H9 (cell line): ENCODE measurements at regions not wholly inside any gene's neighbourhood (a gene's known extent, or its start where the extent isn't known, plus 50 kb on each side); places are given as distances from the start of the nearest gene placed in this dataset.
A peak's percentile ranks its signal among the peaks of the same experiment; 100 is the strongest.

ENCODE experiments used
- DNase-seq: peaks from one replicate; pipeline ENCODE4 v3.0.0-alpha.2; 2017
- H2AFZ ChIP-seq: one replicate; pipeline ENCODE4 v1.6.1; 2013; ENCODE audit warnings: mild to moderate bottlenecking, low read length, control low read depth, moderate library complexity
- H2AK5ac ChIP-seq: 2 replicates; pipeline ENCODE4 v1.6.1; 2013; ENCODE audit warnings: low read length, control low read depth, mixed read lengths; ENCODE audit not compliant: insufficient read length
- H2BK120ac ChIP-seq: one replicate; pipeline ENCODE4 v1.6.1; 2013; ENCODE audit warnings: low read depth, mild to moderate bottlenecking, low read length, control low read depth, inconsistent platforms; ENCODE audit not compliant: poor library complexity, severe bottlenecking
- H2BK12ac ChIP-seq: 2 replicates; pipeline ENCODE4 v1.6.1; 2013; ENCODE audit warnings: low read length, control low read depth, mixed read lengths, low read depth; ENCODE audit not compliant: insufficient read length
- H2BK15ac ChIP-seq: 2 replicates; pipeline ENCODE4 v1.6.1; 2013; ENCODE audit warnings: low read depth, low read length, control low read depth
- H2BK20ac ChIP-seq: one replicate; pipeline ENCODE4 v1.6.1; 2013; ENCODE audit warnings: low read depth, mild to moderate bottlenecking, low read length, control low read depth, inconsistent platforms; ENCODE audit not compliant: poor library complexity, severe bottlenecking
- H2BK5ac ChIP-seq: 2 replicates; pipeline ENCODE4 v1.6.1; 2013; ENCODE audit warnings: low read length, control low read depth, mixed read lengths; ENCODE audit not compliant: insufficient read length
- H3K14ac ChIP-seq: 2 replicates; pipeline ENCODE4 v1.6.1; 2013; ENCODE audit warnings: low read length, control low read depth; ENCODE audit not compliant: insufficient read depth
- H3K18ac ChIP-seq: 2 replicates; pipeline ENCODE4 v1.6.1; 2013; ENCODE audit warnings: low read depth, mild to moderate bottlenecking, mixed read lengths, low read length, control low read depth; ENCODE audit not compliant: insufficient read length
- H3K23ac ChIP-seq: 2 replicates; pipeline ENCODE4 v1.6.1; 2013; ENCODE audit warnings: low read length, control low read depth, mixed read lengths, low read depth; ENCODE audit not compliant: insufficient read length
- H3K23me2 ChIP-seq: 2 replicates; pipeline ENCODE4 v1.6.1; 2013; ENCODE audit warnings: low read depth, mild to moderate bottlenecking, mixed read lengths, low read length, control low read depth; ENCODE audit not compliant: insufficient read length, poor library complexity, severe bottlenecking
- H3K27ac ChIP-seq: 2 replicates; pipeline ENCODE4 v1.5.1; 2013; ENCODE audit warnings: low read length, control low read depth, mixed read lengths, low read depth; ENCODE audit not compliant: insufficient read length
- H3K27me3 ChIP-seq: 2 replicates; pipeline ENCODE4 v1.6.1; 2013; ENCODE audit warnings: low read length, control low read depth, inconsistent platforms; ENCODE audit not compliant: insufficient read depth
- H3K4ac ChIP-seq: 2 replicates; pipeline ENCODE4 v1.6.1; 2013; ENCODE audit warnings: low read depth, mild to moderate bottlenecking, control low read depth, inconsistent platforms, low read length, moderate library complexity
- H3K4me1 ChIP-seq: 2 replicates; pipeline ENCODE4 v1.6.1; 2013; ENCODE audit warnings: low read length, control low read depth, inconsistent platforms; ENCODE audit not compliant: insufficient read depth
- H3K4me2 ChIP-seq: 2 replicates; pipeline ENCODE4 v1.6.1; 2013; ENCODE audit warnings: low read length, control low read depth, mixed read lengths; ENCODE audit not compliant: insufficient read length, insufficient read depth
- H3K56ac ChIP-seq: 2 replicates; pipeline ENCODE4 v1.6.1; 2013; ENCODE audit warnings: low read depth, mild to moderate bottlenecking, mixed read lengths, low read length, control low read depth; ENCODE audit not compliant: insufficient read length
- H3K79me1 ChIP-seq: 2 replicates; pipeline ENCODE4 v1.6.1; 2013; ENCODE audit warnings: low read depth, mild to moderate bottlenecking, moderate library complexity, low read length, control low read depth, inconsistent platforms; ENCODE audit not compliant: insufficient read depth, poor library complexity, severe bottlenecking
- H3K79me2 ChIP-seq: 2 replicates; pipeline ENCODE4 v1.6.1; 2013; ENCODE audit warnings: low read length, control low read depth, inconsistent platforms; ENCODE audit not compliant: insufficient read depth
- H3K9ac ChIP-seq: 2 replicates; pipeline ENCODE4 v1.6.1; 2013; ENCODE audit warnings: low read length, control low read depth, mixed read lengths; ENCODE audit not compliant: insufficient read length; ENCODE audit errors: extremely low read depth
- H3K9me3 ChIP-seq: one replicate; pipeline ENCODE4 v1.6.1; 2013; ENCODE audit warnings: low read depth, low read length, inconsistent platforms; ENCODE audit not compliant: control insufficient read depth
- H3T11ph ChIP-seq: one replicate; pipeline ENCODE4 v1.6.1; 2013; ENCODE audit warnings: mild to moderate bottlenecking, low read length, control low read depth, inconsistent platforms
- H4K20me1 ChIP-seq: one replicate; pipeline ENCODE4 v1.6.1; 2013; ENCODE audit not compliant: control insufficient read depth, insufficient read length, insufficient read depth
- H4K5ac ChIP-seq: 2 replicates; pipeline ENCODE4 v1.6.1; 2013; ENCODE audit warnings: low read depth, mild to moderate bottlenecking, mixed read lengths, low read length, control low read depth; ENCODE audit not compliant: insufficient read length
- H4K8ac ChIP-seq: replicated peaks from 2 replicates; pipeline ENCODE4 v1.6.1; 2013; ENCODE audit warnings: low read length, control low read depth, mixed read lengths, low read depth; ENCODE audit not compliant: insufficient read length
- H4K91ac ChIP-seq: 2 replicates; pipeline ENCODE4 v1.6.1; 2013; ENCODE audit warnings: low read depth, mild to moderate bottlenecking, moderate library complexity, mixed read lengths, low read length, control low read depth; ENCODE audit not compliant: insufficient read length
- H3K27ac Mint-ChIP-seq, 3 experiments: 2 replicates in 2 of 3; 3 replicates in 1 of 3; pipeline ENCODE4 v1.8.0; 2020 to 2021; ENCODE audit warnings: mixed read lengths in 3 of 3, mild to moderate bottlenecking in 1 of 3, moderate library complexity in 1 of 3
- H3K27me3 Mint-ChIP-seq: 2 replicates; pipeline ENCODE4 v1.8.0; 2021; ENCODE audit warnings: low read depth, mild to moderate bottlenecking, moderate library complexity, mixed read lengths
- H3K36me3 Mint-ChIP-seq, 3 experiments: 2 replicates in 2 of 3; 3 replicates in 1 of 3; pipeline ENCODE4 v1.8.0; 2020 to 2021; ENCODE audit warnings: low read depth in 3 of 3, mixed read lengths in 3 of 3; ENCODE audit not compliant: insufficient read depth in 1 of 3
- H3K4me1 Mint-ChIP-seq, 2 experiments: 2 replicates each; pipeline ENCODE4 v1.8.0; 2020; ENCODE audit warnings: mixed read lengths in 2 of 2
- H3K4me3 Mint-ChIP-seq, 2 experiments: 2 replicates in 1 of 2; 3 replicates in 1 of 2; pipeline ENCODE4 v1.8.0; 2020 to 2021; ENCODE audit warnings: mild to moderate bottlenecking in 2 of 2, mixed read lengths in 2 of 2, moderate library complexity in 1 of 2
- H3K9me3 Mint-ChIP-seq, 2 experiments: 2 replicates in 1 of 2; 3 replicates in 1 of 2; pipeline ENCODE4 v1.8.0; 2020; ENCODE audit warnings: mild to moderate bottlenecking in 2 of 2, mixed read lengths in 2 of 2, moderate library complexity in 1 of 2
- WGBS: extraction: QIAGEN DNeasy Blood & Tissue Kit; methylation state at CpG from one replicate; pipeline ENCODE4 v1.1.7; 2013; ENCODE audit warnings: missing lambda C conversion rate, low lambda C conversion rate, mixed read lengths; ENCODE audit not compliant: insufficient read length; ENCODE audit errors: extremely low coverage; 5-methylcytosine and 5-hydroxymethylcytosine counted together
- TF ChIP-seq, protein P1 (sequence below): fragments of 200-600 bp; sonication (generic); conservative IDR thresholded peaks from 3 replicates; pipeline ENCODE4 v1.8.0; 2021; ENCODE audit warnings: antibody characterized with exemption, mild to moderate bottlenecking

DNA sequence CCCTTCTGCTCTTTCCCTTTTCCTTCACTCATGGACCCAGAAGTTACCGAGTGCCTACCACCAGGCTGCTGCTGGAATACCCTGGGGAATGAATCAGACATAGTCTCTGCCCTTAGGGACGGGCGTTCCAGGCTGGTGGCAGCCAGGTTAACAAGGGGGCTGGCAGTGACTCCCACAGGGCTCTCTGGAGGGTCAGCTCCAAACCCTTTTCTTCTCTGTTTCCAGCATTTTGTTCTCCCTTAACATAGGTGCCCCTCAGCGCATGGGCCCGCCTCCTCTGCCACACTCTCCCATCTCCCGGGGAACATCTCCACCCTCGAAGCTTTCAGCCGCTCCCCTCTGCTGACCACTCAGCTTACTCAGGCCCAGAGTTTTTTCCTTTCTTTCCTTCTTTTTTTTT lies 62.9 kb upstream of the LRP8 start:
- no peak overlapping the region for H2BK15ac ChIP-seq
- no peak overlapping the region for H3K4me2 ChIP-seq
- H3K36me3 Mint-ChIP-seq: peaks cover 0 to 5% (median 0%) of the 10 kb centered on the region in 3 experiments; a peak in 2 of 7 replicates
- no peak overlapping the region for H2AFZ ChIP-seq
- H3K14ac ChIP-seq: no peak overlapping the region
- no peak overlapping the region for H2BK5ac ChIP-seq
- no peaks in the 10 kb centered on the region for H4K20me1 ChIP-seq
- no peak overlapping the region for H3K9ac ChIP-seq
- TF ChIP-seq, protein P1, sequence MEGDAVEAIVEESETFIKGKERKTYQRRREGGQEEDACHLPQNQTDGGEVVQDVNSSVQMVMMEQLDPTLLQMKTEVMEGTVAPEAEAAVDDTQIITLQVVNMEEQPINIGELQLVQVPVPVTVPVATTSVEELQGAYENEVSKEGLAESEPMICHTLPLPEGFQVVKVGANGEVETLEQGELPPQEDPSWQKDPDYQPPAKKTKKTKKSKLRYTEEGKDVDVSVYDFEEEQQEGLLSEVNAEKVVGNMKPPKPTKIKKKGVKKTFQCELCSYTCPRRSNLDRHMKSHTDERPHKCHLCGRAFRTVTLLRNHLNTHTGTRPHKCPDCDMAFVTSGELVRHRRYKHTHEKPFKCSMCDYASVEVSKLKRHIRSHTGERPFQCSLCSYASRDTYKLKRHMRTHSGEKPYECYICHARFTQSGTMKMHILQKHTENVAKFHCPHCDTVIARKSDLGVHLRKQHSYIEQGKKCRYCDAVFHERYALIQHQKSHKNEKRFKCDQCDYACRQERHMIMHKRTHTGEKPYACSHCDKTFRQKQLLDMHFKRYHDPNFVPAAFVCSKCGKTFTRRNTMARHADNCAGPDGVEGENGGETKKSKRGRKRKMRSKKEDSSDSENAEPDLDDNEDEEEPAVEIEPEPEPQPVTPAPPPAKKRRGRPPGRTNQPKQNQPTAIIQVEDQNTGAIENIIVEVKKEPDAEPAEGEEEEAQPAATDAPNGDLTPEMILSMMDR: no peak
- no peak overlapping the region for H2BK12ac ChIP-seq
- H2AK5ac ChIP-seq: no peak overlapping the region
- no peak overlapping the region for H4K91ac ChIP-seq
- WGBS: no CpG with 5 or more reads among the region's 8 CpGs
- H3K23ac ChIP-seq: no peak overlapping the region
- H3K79me2 ChIP-seq: no peaks in the 10 kb centered on the region
- no peaks in the 10 kb centered on the region for H3K23me2 ChIP-seq
- H3K27me3 ChIP-seq: no peaks in the 10 kb centered on the region; the same call in 1 of the 2 replicates
- H4K8ac ChIP-seq: no peak overlapping the region
- no peaks in the 10 kb centered on the region for H3K79me1 ChIP-seq
- H3K4me1 Mint-ChIP-seq: peaks cover 26 to 28% of the 10 kb centered on the region in 2 experiments
- H3K4ac ChIP-seq: no peak overlapping the region
- peak overlapping the region; percentile 18 to 81 (median 60); a peak in 2 of 7 replicates for H3K27ac Mint-ChIP-seq
- DNase-seq: no peak
- no peak overlapping the region for H3T11ph ChIP-seq
- no peak overlapping the region for H3K56ac ChIP-seq
- H3K18ac ChIP-seq: no peak overlapping the region
- no peak overlapping the region for H4K5ac ChIP-seq
- H3K27ac ChIP-seq: no peak overlapping the region
- no peak overlapping the region for H3K4me3 Mint-ChIP-seq
- H2BK120ac ChIP-seq: no peak overlapping the region
- H3K27me3 Mint-ChIP-seq: peaks cover 15% of the 10 kb centered on the region
- H3K4me1 ChIP-seq: peaks cover under 1% of the 10 kb centered on the region; the same call in 1 of the 2 replicates
- H3K9me3 Mint-ChIP-seq: peaks cover 3 to 6% of the 10 kb centered on the region in 2 experiments; a peak in 3 of 5 replicates
- no peak overlapping the region for H2BK20ac ChIP-seq
- H3K9me3 ChIP-seq: no peaks in the 10 kb centered on the region
